HepG2 (cell line): ENCODE measurements at regions not wholly inside any gene's neighbourhood (a gene's known extent, or its start where the extent isn't known, plus 50 kb on each side); places are given as distances from the start of the nearest gene placed in this dataset.

Experiments
- ARNTL ChIP-seq: sonication (generic); formaldehyde crosslinking; IDR thresholded peaks from 2 replicates; pipeline ENCODE4 v1.4.0; 2020; ENCODE audit warnings: mild to moderate bottlenecking, missing genetic modification reagents
- ATF5 ChIP-seq: sonication (generic); formaldehyde crosslinking; IDR thresholded peaks from 2 replicates; pipeline ENCODE4 v1.4.0; 2020; ENCODE audit warnings: mild to moderate bottlenecking, low read depth, missing genetic modification reagents
- CSRNP2 ChIP-seq: sonication (generic); formaldehyde crosslinking; conservative IDR thresholded peaks from 2 replicates; pipeline ENCODE4 v1.8.0; 2022; ENCODE audit warnings: low read depth, missing genetic modification reagents
- IKZF5 ChIP-seq: IDR thresholded peaks from 2 replicates; pipeline ENCODE4 v1.6.1; 2018; ENCODE audit warnings: missing genetic modification reagents, mild to moderate bottlenecking, missing compliant biosample characterization
- MZF1 ChIP-seq: sonication (generic); formaldehyde crosslinking; IDR thresholded peaks from 2 replicates; pipeline ENCODE4 v1.8.1; 2023; ENCODE audit warnings: mild to moderate bottlenecking, missing genetic modification reagents, borderline replicate concordance
- YY1 ChIP-seq: IDR thresholded peaks from 2 replicates; pipeline ENCODE4 v1.6.1; 2011; ENCODE audit warnings: low read length, low read depth, moderate library complexity, mild to moderate bottlenecking; ENCODE audit not compliant: insufficient read depth, insufficient replicate concordance
- ZNF18 ChIP-seq: sonication (generic); formaldehyde crosslinking; IDR thresholded peaks from 2 replicates; pipeline ENCODE4 v1.8.0; 2022; ENCODE audit warnings: mild to moderate bottlenecking, missing genetic modification reagents; ENCODE audit not compliant: insufficient replicate concordance
- ZNF639 ChIP-seq: conservative IDR thresholded peaks from 2 replicates; pipeline ENCODE4 v1.6.1; 2018; ENCODE audit warnings: missing genetic modification reagents
- ZNF792 ChIP-seq: IDR thresholded peaks from 2 replicates; pipeline ENCODE4 v1.6.1; 2016
- ZSCAN31 ChIP-seq: sonication (generic); formaldehyde crosslinking; IDR thresholded peaks from 2 replicates; pipeline ENCODE4 v1.5.0; 2020; ENCODE audit warnings: low read depth, mild to moderate bottlenecking, missing genetic modification reagents

GRCh38 chr4:71275570-71275969, 63.2 kb upstream of the SLC4A4 start (continued):
- no peak for TF ChIP-seq ZNF18 (CRISPR knock-in tag)
- TF ChIP-seq MZF1 (CRISPR knock-in tag) = no peak
- no peak for TF ChIP-seq ARNTL (CRISPR knock-in tag)
- TF ChIP-seq ZSCAN31 = no peak
- no peak for TF ChIP-seq YY1
- TF ChIP-seq CSRNP2 (CRISPR knock-in tag) = no peak
- no peak for TF ChIP-seq ATF5
- TF ChIP-seq ZNF792 = no peak
- TF ChIP-seq ZNF639 = no peak
- no peak for TF ChIP-seq IKZF5
- TF ChIP-seq, all 625 proteins: peak for 0
